Endothelial cell of umbilical vein (primary cell): ENCODE measurements at regions not wholly inside any gene's neighbourhood (a gene's known extent, or its start where the extent isn't known, plus 50 kb on each side); places are given as distances from the start of the nearest gene placed in this dataset.

Source experiments
- BruUV-seq: library from RNA; stranded (reverse); fragments of 400-500 nt; replicated peaks from 2 replicates; lab custom pipeline; 2021; lab: Mats Ljungman, UMichigan
- CTCF ChIA-PET: fragments of 300-600, 350-600 bp; sonication (Branson Sonifier 250); formaldehyde crosslinking; loops from one replicate; lab custom pipeline; 2021; ENCODE audit warnings: antibody characterized with exemption, inconsistent platforms; lab: Charles Lee
- POLR2A ChIA-PET: fragments of 300-600, 350-600 bp; sonication (Branson Sonifier 250); formaldehyde crosslinking; loops from one replicate; lab custom pipeline; 2021; ENCODE audit warnings: antibody characterized with exemption, inconsistent platforms; lab: Charles Lee
- DNase-seq: peaks from one replicate; pipeline ENCODE4 v3.0.0-alpha.2; 2011; ENCODE audit warnings: low read depth, low spot score
- FAIRE-seq: peaks from 2 replicates; lab custom pipeline; 2011; peaks lifted over from hg19 to GRCh38; lab: Jason Lieb, UNC
- H2AFZ ChIP-seq: 2 replicates; pipeline ENCODE4 v1.6.0; 2012; ENCODE audit warnings: low read depth, low read length, control low read depth, inconsistent platforms
- H3K27ac ChIP-seq: 2 replicates; pipeline ENCODE4 v1.5.1; 2011; ENCODE audit warnings: low read depth, mild to moderate bottlenecking, control low read depth, low read length, moderate library complexity; ENCODE audit not compliant: insufficient read depth
- H3K27me3 ChIP-seq, 2 experiments: 2 replicates each; pipeline versions ENCODE4 v1.6.0 to v1.6.1; 2011; ENCODE audit warnings: low read length in 2 of 2, mixed read lengths in 1 of 2; ENCODE audit not compliant: control insufficient read depth in 2 of 2, insufficient read depth in 2 of 2
- H3K36me3 ChIP-seq, 2 experiments: 2 replicates in 1 of 2; 3 replicates in 1 of 2; pipeline ENCODE4 v1.5.1; 2011; ENCODE audit warnings: low read length in 2 of 2, mild to moderate bottlenecking in 1 of 2, moderate library complexity in 1 of 2; ENCODE audit not compliant: control insufficient read depth in 2 of 2, insufficient read depth in 2 of 2; ENCODE audit errors: extremely low read depth in 1 of 2
- H3K4me1 ChIP-seq: 3 replicates; pipeline ENCODE4 v1.5.1; 2011; ENCODE audit warnings: mild to moderate bottlenecking, low read length; ENCODE audit not compliant: control insufficient read depth, insufficient read depth; ENCODE audit errors: extremely low read depth
- H3K4me2 ChIP-seq: 2 replicates; pipeline ENCODE4 v1.6.1; 2011; ENCODE audit warnings: low read length, control low read depth, mixed read lengths; ENCODE audit not compliant: insufficient read depth
- H3K4me3 ChIP-seq, 3 experiments: fragments of 200-600 bp in 1 of 3; sonication (generic), shearing (Covaris generic) in 1 of 3; replicated peaks in 1 of 3; 2 replicates each; pipeline ENCODE4 v1.5.1; 2011 to 2016; ENCODE audit warnings: control low read depth in 3 of 3, low read length in 3 of 3, mild to moderate bottlenecking in 2 of 3, inconsistent platforms in 1 of 3, low read depth in 1 of 3, moderate library complexity in 1 of 3; ENCODE audit not compliant: insufficient read depth in 1 of 3
- H3K79me2 ChIP-seq: 2 replicates; pipeline ENCODE4 v1.6.0; 2012; ENCODE audit warnings: low read length, inconsistent platforms; ENCODE audit not compliant: control insufficient read depth, insufficient read depth
- H3K9ac ChIP-seq: replicated peaks from 2 replicates; pipeline ENCODE3; 2011; ENCODE audit warnings: low read length, control low read depth; ENCODE audit not compliant: insufficient read depth; ENCODE audit errors: extremely low read depth
- H3K9me1 ChIP-seq: replicated peaks from 3 replicates; pipeline ENCODE4 v1.6.0; 2011; ENCODE audit warnings: mild to moderate bottlenecking, low read length; ENCODE audit not compliant: control insufficient read depth, insufficient read depth; ENCODE audit errors: extremely low read depth
- H3K9me3 ChIP-seq: replicated peaks from 2 replicates; pipeline ENCODE4 v1.5.1; 2012; ENCODE audit warnings: low read length, inconsistent platforms; ENCODE audit not compliant: control insufficient read depth, insufficient read depth
- H4K20me1 ChIP-seq: replicated peaks from 2 replicates; pipeline ENCODE3; 2011; ENCODE audit warnings: mild to moderate bottlenecking, low read length; ENCODE audit not compliant: control insufficient read depth, insufficient read depth; ENCODE audit errors: extremely low read depth
- EZH2 ChIP-seq: IDR thresholded peaks from 2 replicates; pipeline ENCODE4 v1.6.1; 2012; ENCODE audit warnings: borderline replicate concordance, low read depth, mild to moderate bottlenecking, moderate library complexity, low read length, inconsistent platforms; ENCODE audit not compliant: severe bottlenecking
- FOS ChIP-seq: IDR thresholded peaks from 2 replicates; pipeline ENCODE4 v1.6.1; 2011; ENCODE audit warnings: mild to moderate bottlenecking, low read length, moderate library complexity, borderline replicate concordance; ENCODE audit not compliant: insufficient read depth
- GATA2 ChIP-seq: IDR thresholded peaks from 2 replicates; pipeline ENCODE4 v1.7.0; 2011; ENCODE audit warnings: low read depth, mild to moderate bottlenecking, moderate library complexity, mixed read lengths, low read length; ENCODE audit not compliant: insufficient read length, insufficient read depth
- JUN ChIP-seq: IDR thresholded peaks from 2 replicates; pipeline ENCODE4 v1.6.1; 2011; ENCODE audit warnings: borderline replicate concordance, low read depth; ENCODE audit not compliant: insufficient read length, insufficient read depth
- POLR2A ChIP-seq: IDR thresholded peaks from 2 replicates; pipeline ENCODE4 v1.6.1; 2012; ENCODE audit warnings: low read depth, mild to moderate bottlenecking, control low read depth, low read length
- POLR2AphosphoS5 ChIP-seq: IDR thresholded peaks from 2 replicates; pipeline ENCODE4 v1.6.1; 2012; ENCODE audit warnings: low read depth, mild to moderate bottlenecking, control low read depth, low read length, moderate library complexity; ENCODE audit not compliant: insufficient read depth
- dilution Hi-C: fragments of 300-500 bp; cut with MboI; formaldehyde crosslinking; loops from one replicate; pipeline ENCODE4 v1.15.0; 2019; ENCODE audit warnings: low sequenced_read_pairs; ENCODE audit not compliant: extremely low pct_ligation_motif_present
- intact Hi-C: fragments of 100-400 bp; cut with micrococcal nuclease; formaldehyde crosslinking; loops from one replicate; pipeline ENCODE4 v1.10.0; 2022
- TF ChIP-seq, protein P1 (sequence below), 2 donors: IDR thresholded peaks; 1 replicate in 1 of 2; 2 replicates in 1 of 2; pipeline ENCODE4 v1.5.1; 2011; ENCODE audit warnings: low read length in 2 of 2, mild to moderate bottlenecking in 2 of 2, moderate library complexity in 2 of 2, control low read depth in 1 of 2, inconsistent platforms in 1 of 2, low read depth in 1 of 2; ENCODE audit not compliant: insufficient read depth in 1 of 2; ENCODE audit errors: extremely low read depth in 1 of 2
- TF ChIP-seq, protein P2 (sequence below): IDR thresholded peaks from 2 replicates; pipeline ENCODE4 v1.6.1; 2011; ENCODE audit not compliant: insufficient read depth, insufficient read length

DNA sequence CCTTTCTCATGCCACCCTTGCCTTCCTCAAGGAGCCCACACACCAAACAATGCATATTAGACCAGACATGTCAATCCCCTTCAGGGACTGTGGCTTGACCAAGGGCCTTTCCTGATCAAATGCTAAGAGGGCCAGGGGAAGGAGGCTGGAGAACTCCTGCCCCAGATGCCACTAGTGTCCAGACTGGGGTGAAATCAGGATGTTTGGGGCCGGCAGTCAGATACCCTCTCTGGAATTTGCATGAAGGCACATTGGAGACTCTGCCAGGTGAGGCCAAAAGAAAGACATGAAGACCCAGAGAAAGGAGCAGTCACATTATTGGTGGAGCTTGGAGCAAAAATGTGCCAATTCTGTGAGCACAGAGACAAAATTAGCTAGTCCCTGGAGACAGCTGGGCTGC is 154.1 kb downstream of the TLE3 start:
- no peaks in the 10 kb centered on the region for H3K4me1 ChIP-seq
- H3K9me3 ChIP-seq = no peaks in the 10 kb centered on the region
- DNase-seq (no peak), FAIRE-seq (no peak)
- no peak overlapping the region for H2AFZ ChIP-seq
- BruUV-seq = no TSS peak
- dilution Hi-C loops = no loop called here
- no peak for TF ChIP-seq JUN
- TF ChIP-seq EZH2 = no peak
- TF ChIP-seq, protein P1, sequence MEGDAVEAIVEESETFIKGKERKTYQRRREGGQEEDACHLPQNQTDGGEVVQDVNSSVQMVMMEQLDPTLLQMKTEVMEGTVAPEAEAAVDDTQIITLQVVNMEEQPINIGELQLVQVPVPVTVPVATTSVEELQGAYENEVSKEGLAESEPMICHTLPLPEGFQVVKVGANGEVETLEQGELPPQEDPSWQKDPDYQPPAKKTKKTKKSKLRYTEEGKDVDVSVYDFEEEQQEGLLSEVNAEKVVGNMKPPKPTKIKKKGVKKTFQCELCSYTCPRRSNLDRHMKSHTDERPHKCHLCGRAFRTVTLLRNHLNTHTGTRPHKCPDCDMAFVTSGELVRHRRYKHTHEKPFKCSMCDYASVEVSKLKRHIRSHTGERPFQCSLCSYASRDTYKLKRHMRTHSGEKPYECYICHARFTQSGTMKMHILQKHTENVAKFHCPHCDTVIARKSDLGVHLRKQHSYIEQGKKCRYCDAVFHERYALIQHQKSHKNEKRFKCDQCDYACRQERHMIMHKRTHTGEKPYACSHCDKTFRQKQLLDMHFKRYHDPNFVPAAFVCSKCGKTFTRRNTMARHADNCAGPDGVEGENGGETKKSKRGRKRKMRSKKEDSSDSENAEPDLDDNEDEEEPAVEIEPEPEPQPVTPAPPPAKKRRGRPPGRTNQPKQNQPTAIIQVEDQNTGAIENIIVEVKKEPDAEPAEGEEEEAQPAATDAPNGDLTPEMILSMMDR (IDR thresholded peaks at IDR 0.05; ENCODE audit: extremely low read depth in 1 of 2, insufficient read depth in 1 of 2, low read depth in 1 of 2, low read length in 2 of 2) = no peak
- TF ChIP-seq, protein P2, sequence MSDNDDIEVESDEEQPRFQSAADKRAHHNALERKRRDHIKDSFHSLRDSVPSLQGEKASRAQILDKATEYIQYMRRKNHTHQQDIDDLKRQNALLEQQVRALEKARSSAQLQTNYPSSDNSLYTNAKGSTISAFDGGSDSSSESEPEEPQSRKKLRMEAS = no peak
- TF ChIP-seq GATA2 = no peak
- TF ChIP-seq POLR2AphosphoS5 = no peak
- TF ChIP-seq FOS = no peak
- no peak for TF ChIP-seq POLR2A
- no peak overlapping the region for H3K4me3 ChIP-seq
- H3K27ac ChIP-seq = no peak overlapping the region
- ChIA-PET CTCF (no interaction called here), POLR2A (no interaction called here)
- H3K9me1 ChIP-seq = no peaks in the 10 kb centered on the region
- intact Hi-C loops = no loop called here
- H3K36me3 ChIP-seq = no peaks in the 10 kb centered on the region
- no peaks in the 10 kb centered on the region for H3K27me3 ChIP-seq
- H3K79me2 ChIP-seq = no peaks in the 10 kb centered on the region
- H3K9ac ChIP-seq = no peak overlapping the region
- H4K20me1 ChIP-seq = no peaks in the 10 kb centered on the region
- no peak overlapping the region for H3K4me2 ChIP-seq
